ENCODE measurements at regions not wholly inside any gene's neighbourhood (a gene's known extent, or its start where the extent isn't known, plus 50 kb on each side); places are given as distances from the start of the nearest gene placed in this dataset.

DNA sequence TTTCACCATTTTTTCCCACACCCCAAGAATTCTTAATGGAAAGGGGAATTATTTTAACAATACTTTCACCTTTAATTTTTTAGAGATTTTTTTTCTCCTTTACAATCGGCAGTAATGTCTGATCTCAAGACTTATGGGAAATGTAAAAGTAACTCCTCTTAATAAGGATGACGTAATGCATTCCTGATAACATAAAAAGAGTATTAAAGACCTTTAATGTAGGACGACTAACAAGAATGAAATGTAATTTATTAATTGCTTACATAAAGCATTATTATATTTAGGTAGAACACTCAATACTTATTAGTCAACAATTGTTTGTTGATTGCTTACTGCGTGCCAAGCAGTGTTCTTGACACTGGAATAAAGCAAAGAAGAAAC lies 416.8 kb upstream of the NAALADL2 start:
- TF ChIP-seq POLR2A (IDR thresholded peaks at IDR 0.05) (no peak), POLR2AphosphoS5 (IDR thresholded peaks at IDR 0.05) (no peak)
- TF ChIP-seq, protein P1, sequence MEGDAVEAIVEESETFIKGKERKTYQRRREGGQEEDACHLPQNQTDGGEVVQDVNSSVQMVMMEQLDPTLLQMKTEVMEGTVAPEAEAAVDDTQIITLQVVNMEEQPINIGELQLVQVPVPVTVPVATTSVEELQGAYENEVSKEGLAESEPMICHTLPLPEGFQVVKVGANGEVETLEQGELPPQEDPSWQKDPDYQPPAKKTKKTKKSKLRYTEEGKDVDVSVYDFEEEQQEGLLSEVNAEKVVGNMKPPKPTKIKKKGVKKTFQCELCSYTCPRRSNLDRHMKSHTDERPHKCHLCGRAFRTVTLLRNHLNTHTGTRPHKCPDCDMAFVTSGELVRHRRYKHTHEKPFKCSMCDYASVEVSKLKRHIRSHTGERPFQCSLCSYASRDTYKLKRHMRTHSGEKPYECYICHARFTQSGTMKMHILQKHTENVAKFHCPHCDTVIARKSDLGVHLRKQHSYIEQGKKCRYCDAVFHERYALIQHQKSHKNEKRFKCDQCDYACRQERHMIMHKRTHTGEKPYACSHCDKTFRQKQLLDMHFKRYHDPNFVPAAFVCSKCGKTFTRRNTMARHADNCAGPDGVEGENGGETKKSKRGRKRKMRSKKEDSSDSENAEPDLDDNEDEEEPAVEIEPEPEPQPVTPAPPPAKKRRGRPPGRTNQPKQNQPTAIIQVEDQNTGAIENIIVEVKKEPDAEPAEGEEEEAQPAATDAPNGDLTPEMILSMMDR (IDR thresholded peaks at IDR 0.05), result no peak
